Prostate gland (tissue), 2 donors: ENCODE measurements at regions not wholly inside any gene's neighbourhood (a gene's known extent, or its start where the extent isn't known, plus 50 kb on each side); places are given as distances from the start of the nearest gene placed in this dataset.

Source experiments
- DNase-seq: peaks from one replicate; pipeline ENCODE4 v3.0.0-alpha.2; 2019; ENCODE audit warnings: low spot score
- H3K27ac ChIP-seq, 2 donors: fragments of 200-600 bp; sonication (generic); 2 replicates each; pipeline ENCODE4 v1.5.1; 2017 to 2019
- H3K27me3 ChIP-seq: fragments of 200-600 bp; sonication (generic); replicated peaks from 2 replicates; pipeline ENCODE4 v1.5.1; 2019; ENCODE audit not compliant: insufficient read depth
- H3K36me3 ChIP-seq, 2 donors: fragments of 200-600 bp; sonication (generic); 1 replicate in 1 of 2; 2 replicates in 1 of 2; pipeline versions ENCODE4 v1.5.1 to v1.8.1; 2017 to 2019
- H3K4me1 ChIP-seq: fragments of 200-600 bp; sonication (generic); replicated peaks from 2 replicates; pipeline ENCODE4 v1.5.1; 2019
- H3K4me3 ChIP-seq, 2 donors: fragments of 200-600 bp; sonication (generic); 2 replicates each; pipeline ENCODE4 v1.5.1; 2017 to 2019
- H3K9me3 ChIP-seq: fragments of 200-600 bp; sonication (generic); 2 replicates; pipeline ENCODE4 v1.5.1; 2017
- POLR2A ChIP-seq: fragments of 450-650 bp; IDR thresholded peaks from one replicate; pipeline ENCODE4 v1.6.1; 2016; ENCODE audit warnings: antibody characterized with exemption, mild to moderate bottlenecking
- POLR2AphosphoS5 ChIP-seq: sonication (generic); formaldehyde crosslinking; IDR thresholded peaks from one replicate; pipeline ENCODE4 v1.6.1; 2017; ENCODE audit warnings: antibody characterized with exemption
- WGBS: methylation state at CpG from one replicate; pipeline ENCODE4 v1.1.5; 2018; 5-methylcytosine and 5-hydroxymethylcytosine counted together
- intact Hi-C: fragments of 100-400 bp; cut with DNase I; formaldehyde crosslinking; loops from one replicate; pipeline ENCODE4 v1.14.2; 2022
- TF ChIP-seq, protein P1 (sequence below), 4 experiments: fragments of 200-600 bp in 2 of 4; fragments of 450-650 bp in 2 of 4; sonication (generic) in 2 of 4; IDR thresholded peaks; 1 replicate in 3 of 4; 2 replicates in 1 of 4; pipeline ENCODE4 v1.5.1; 2016 to 2019; ENCODE audit warnings: antibody characterized with exemption in 4 of 4, mild to moderate bottlenecking in 2 of 4, moderate library complexity in 2 of 4

DNA sequence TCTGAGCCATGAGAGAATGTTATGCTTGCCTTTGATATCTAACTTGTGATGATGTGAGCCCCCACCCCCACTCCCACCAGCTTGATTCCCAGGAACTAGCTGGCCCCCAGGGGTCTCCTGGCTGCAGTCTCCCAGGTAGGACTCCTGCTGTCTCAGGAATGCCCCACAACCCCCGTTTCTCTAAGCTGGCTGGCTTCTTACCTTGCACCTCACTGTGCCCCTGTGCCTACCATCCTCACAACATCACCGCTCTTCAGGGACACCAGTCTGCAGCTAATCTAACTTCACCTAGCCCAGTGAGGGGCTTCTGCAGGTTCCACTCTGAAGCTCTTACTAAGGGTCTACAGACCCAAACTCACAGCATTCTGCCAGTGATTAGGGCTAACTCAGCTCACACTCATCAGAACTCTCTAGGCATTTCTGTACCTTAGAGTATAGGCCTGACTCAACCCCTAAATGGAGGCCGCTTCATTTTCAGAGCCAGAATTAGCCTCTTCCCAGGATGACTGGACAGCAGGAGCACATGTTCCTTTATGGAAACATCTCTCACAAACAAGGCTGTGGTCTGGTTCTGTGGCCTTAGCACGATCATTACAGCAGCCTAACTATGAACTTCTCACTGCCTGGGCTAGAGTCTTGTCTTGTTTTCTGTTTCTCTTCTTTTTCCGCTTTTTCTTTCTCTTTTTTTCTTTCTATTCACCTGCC, 72.8 kb upstream of the IFNG-AS1 start:
- DNase-seq, result no peak
- no peak for TF ChIP-seq POLR2A
- TF ChIP-seq POLR2AphosphoS5, result no peak
- TF ChIP-seq, protein P1, sequence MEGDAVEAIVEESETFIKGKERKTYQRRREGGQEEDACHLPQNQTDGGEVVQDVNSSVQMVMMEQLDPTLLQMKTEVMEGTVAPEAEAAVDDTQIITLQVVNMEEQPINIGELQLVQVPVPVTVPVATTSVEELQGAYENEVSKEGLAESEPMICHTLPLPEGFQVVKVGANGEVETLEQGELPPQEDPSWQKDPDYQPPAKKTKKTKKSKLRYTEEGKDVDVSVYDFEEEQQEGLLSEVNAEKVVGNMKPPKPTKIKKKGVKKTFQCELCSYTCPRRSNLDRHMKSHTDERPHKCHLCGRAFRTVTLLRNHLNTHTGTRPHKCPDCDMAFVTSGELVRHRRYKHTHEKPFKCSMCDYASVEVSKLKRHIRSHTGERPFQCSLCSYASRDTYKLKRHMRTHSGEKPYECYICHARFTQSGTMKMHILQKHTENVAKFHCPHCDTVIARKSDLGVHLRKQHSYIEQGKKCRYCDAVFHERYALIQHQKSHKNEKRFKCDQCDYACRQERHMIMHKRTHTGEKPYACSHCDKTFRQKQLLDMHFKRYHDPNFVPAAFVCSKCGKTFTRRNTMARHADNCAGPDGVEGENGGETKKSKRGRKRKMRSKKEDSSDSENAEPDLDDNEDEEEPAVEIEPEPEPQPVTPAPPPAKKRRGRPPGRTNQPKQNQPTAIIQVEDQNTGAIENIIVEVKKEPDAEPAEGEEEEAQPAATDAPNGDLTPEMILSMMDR (IDR thresholded peaks at IDR 0.05), result no peak
- intact Hi-C loops, result no loop called here
- Histone ChIP-seq H3K36me3 (no peaks in the 10 kb centered on the region), H3K4me1 (no peaks in the 10 kb centered on the region), H3K27me3 (no peaks in the 10 kb centered on the region), H3K9me3 (no peaks in the 10 kb centered on the region), H3K4me3 (no peak overlapping the region), H3K27ac (no peak overlapping the region)
- WGBS, result 92% methylated on average over 5 of the region's 5 CpGs

DNA sequence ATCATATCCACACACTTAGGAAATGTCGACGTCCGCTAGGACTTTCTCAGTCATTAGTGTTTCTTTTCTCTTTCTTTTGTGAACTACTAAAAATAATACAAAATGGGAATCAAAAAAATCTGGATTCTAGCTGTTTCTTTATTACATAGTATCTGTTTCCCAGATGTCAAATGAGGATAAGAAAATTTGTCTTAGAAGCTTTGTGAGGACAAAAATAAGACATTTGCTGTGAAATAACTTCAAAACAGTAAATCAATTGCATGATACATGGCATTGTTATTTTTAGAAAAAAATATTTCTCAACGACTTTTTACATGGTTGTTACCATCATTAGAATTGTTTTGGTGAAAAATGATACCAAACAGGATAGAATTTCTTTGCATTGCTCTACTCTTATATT, 71.4 kb upstream of the IFNG-AS1 start:
- Histone ChIP-seq H3K27ac (no peak overlapping the region), H3K4me3 (no peak overlapping the region), H3K9me3 (no peaks in the 10 kb centered on the region), H3K36me3 (no peaks in the 10 kb centered on the region), H3K4me1 (no peaks in the 10 kb centered on the region), H3K27me3 (no peaks in the 10 kb centered on the region)
- TF ChIP-seq, protein P1 (IDR thresholded peaks at IDR 0.05), result no peak
- no peak for TF ChIP-seq POLR2A
- 74% methylated on average over 4 of the region's 4 CpGs for WGBS
- no peak for DNase-seq
- intact Hi-C loops, result no loop called here

DNA sequence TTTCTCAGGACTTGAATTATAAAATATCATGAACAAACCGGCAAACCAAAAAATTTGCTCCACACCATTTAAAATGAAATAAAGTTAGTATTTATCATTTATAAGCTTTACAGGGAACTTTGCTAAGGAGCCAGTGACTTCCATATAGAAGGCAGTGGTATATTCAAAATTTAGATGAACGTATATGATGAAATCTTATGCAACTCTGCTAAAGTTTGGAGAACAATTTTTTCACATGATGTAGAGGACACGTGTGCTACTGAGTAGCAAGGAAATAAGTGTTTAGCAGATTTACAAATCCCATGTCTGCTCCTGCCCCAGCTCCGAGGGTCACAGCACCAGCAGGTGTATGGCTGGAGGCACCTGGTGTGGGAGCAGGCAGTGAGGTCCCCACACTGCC, 70.8 kb upstream of the IFNG-AS1 start:
- Histone ChIP-seq H3K4me3 (no peak overlapping the region), H3K4me1 (no peaks in the 10 kb centered on the region), H3K27ac (no peak overlapping the region), H3K9me3 (no peaks in the 10 kb centered on the region), H3K36me3 (no peaks in the 10 kb centered on the region), H3K27me3 (no peaks in the 10 kb centered on the region)
- intact Hi-C loops, result no loop called here
- no peak for TF ChIP-seq POLR2AphosphoS5
- TF ChIP-seq, protein P1 (IDR thresholded peaks at IDR 0.05), result no peak
- TF ChIP-seq POLR2A, result no peak
- DNase-seq, result no peak
- over 99% methylated on average over 4 of the region's 4 CpGs for WGBS

DNA sequence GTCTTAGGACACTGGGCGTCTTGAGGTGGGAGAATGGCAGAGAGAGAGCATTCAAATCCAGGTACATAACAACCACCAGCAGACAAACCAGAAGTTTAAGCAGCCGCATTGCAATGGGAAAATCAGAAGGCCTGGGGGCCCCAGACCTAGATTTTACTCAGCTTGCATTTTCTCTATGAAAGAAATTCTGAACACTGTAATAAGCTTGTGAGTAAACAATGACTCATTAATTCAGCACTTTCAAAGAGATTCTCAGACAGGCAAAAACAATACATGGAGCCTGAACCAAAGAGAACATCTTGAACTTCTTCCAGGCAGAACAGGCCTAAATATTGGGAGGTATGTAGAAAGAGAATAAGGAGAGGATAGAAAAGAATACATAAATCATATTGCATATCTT, 69.8 kb upstream of the IFNG-AS1 start:
- Histone ChIP-seq H3K9me3 (no peaks in the 10 kb centered on the region), H3K27me3 (no peaks in the 10 kb centered on the region), H3K4me3 (no peak overlapping the region), H3K36me3 (no peaks in the 10 kb centered on the region), H3K27ac (no peak overlapping the region), H3K4me1 (no peaks in the 10 kb centered on the region)
- intact Hi-C loops, result no loop called here
- no peak for DNase-seq
- TF ChIP-seq POLR2A (no peak), POLR2AphosphoS5 (no peak)
- TF ChIP-seq, protein P1 (IDR thresholded peaks at IDR 0.05), result no peak
- 57% methylated on average over 2 of the region's 2 CpGs for WGBS

DNA sequence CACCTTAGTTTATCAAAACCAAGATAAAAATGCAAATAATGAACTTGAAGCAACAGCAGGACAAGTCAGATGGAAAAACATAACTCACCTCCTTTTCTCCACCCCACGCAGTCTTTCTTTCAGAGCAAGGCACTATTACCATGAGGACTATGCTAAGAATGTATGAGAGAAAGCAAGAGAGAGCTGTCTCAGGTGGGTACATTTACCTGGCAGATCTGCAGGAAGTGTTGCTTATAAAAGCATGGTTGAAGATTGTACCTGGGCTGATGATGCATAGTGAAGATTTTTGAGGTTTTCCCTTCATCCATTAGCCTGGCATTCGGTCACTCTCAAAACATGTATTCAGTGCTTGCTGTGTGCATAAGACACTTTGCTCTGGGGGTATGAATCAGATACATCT, 68.8 kb upstream of the IFNG-AS1 start:
- intact Hi-C loops, result loop anchor here (10.0 kb wide), 2 partner anchors 96 to 206 kb away; no protein-coding TSS in a partner anchor
- TF ChIP-seq, protein P1 (IDR thresholded peaks at IDR 0.05), result no peak
- TF ChIP-seq POLR2AphosphoS5, result no peak
- no peak for TF ChIP-seq POLR2A
- no peak for DNase-seq
- Histone ChIP-seq H3K27ac (no peak overlapping the region), H3K36me3 (no peaks in the 10 kb centered on the region), H3K27me3 (no peaks in the 10 kb centered on the region), H3K9me3 (no peaks in the 10 kb centered on the region), H3K4me3 (no peak overlapping the region), H3K4me1 (no peaks in the 10 kb centered on the region)
- WGBS, result 77% methylated on average over 2 of the region's 2 CpGs
